Colonic mucosa (tissue), 4 donors: ENCODE measurements at regions not wholly inside any gene's neighbourhood (a gene's known extent, or its start where the extent isn't known, plus 50 kb on each side); places are given as distances from the start of the nearest gene placed in this dataset.

Experiments
- DNase-seq: peaks from one replicate; pipeline ENCODE4 v3.0.0-alpha.2; 2020
- H3K27ac ChIP-seq: fragments of 200-600 bp; one replicate; pipeline ENCODE4 v1.8.0; 2021
- H3K27me3 ChIP-seq: fragments of 200-600 bp; one replicate; pipeline ENCODE4 v1.8.0; 2021
- H3K36me3 ChIP-seq: fragments of 200-600 bp; one replicate; pipeline ENCODE4 v1.8.0; 2021
- H3K4me1 ChIP-seq: fragments of 200-600 bp; one replicate; pipeline ENCODE4 v1.8.0; 2021; ENCODE audit warnings: mild to moderate bottlenecking
- H3K4me3 ChIP-seq: fragments of 200-600 bp; one replicate; pipeline ENCODE4 v1.8.0; 2021
- H3K9ac ChIP-seq, 2 donors: one replicate each; pipeline ENCODE4 v1.7.0; 2013; ENCODE audit warnings: control low read depth in 2 of 2, low read depth in 2 of 2, low read length in 2 of 2
- H3K9me3 ChIP-seq: fragments of 200-600 bp; one replicate; pipeline ENCODE4 v1.8.0; 2021
- intact Hi-C: fragments of 100-400 bp; cut with DNase I; formaldehyde crosslinking; loops from one replicate; pipeline ENCODE4 v1.14.1; 2022
- TF ChIP-seq, protein P1 (sequence below): fragments of 200-600 bp; IDR thresholded peaks from one replicate; pipeline ENCODE4 v1.8.0; 2022; ENCODE audit warnings: antibody characterized with exemption, mild to moderate bottlenecking
- donor health status: healthy.
- donor health status: DM: no; HTN: no; CAD: no.
- donor health status: DM: no; HTN: no; CAD: no.

DNA sequence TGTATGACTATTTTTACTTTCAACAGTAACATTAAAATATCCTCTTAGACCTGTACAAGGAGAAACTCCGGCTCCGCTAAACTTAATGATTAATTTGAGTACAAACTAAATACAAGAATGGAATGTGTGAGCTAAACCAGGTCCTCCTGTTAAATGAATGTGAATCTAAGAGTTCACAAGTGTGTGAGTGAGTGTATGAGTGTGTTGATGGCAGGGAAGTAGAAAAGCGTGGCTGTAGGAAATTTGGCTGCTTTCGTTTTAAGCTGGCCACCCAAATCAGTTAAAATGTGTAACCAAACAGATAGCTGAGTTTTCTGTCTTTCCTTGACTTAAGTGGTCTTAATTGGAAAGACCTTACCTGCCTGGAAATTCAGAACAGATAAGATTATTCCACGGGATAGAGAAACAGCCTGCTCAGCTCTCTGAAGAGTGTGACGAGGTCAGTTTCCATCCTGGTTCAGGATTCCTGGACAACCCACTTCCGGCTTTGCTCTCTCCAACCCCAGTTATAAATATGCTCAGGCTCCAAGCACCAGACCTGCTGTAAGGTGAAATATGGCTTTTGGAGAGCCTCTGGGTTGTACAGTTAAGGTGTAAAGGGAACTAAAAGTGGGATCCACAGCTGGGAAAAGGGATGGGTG is 908.6 kb upstream of the EDIL3 start:
- Histone ChIP-seq H3K9ac (no peak overlapping the region), H3K4me1 (no peaks in the 10 kb centered on the region), H3K36me3 (no peaks in the 10 kb centered on the region), H3K27me3 (no peaks in the 10 kb centered on the region), H3K27ac (no peak overlapping the region), H3K9me3 (no peaks in the 10 kb centered on the region), H3K4me3 (peak overlapping the region; percentile 27)
- intact Hi-C loops: no loop called here
- TF ChIP-seq, protein P1, sequence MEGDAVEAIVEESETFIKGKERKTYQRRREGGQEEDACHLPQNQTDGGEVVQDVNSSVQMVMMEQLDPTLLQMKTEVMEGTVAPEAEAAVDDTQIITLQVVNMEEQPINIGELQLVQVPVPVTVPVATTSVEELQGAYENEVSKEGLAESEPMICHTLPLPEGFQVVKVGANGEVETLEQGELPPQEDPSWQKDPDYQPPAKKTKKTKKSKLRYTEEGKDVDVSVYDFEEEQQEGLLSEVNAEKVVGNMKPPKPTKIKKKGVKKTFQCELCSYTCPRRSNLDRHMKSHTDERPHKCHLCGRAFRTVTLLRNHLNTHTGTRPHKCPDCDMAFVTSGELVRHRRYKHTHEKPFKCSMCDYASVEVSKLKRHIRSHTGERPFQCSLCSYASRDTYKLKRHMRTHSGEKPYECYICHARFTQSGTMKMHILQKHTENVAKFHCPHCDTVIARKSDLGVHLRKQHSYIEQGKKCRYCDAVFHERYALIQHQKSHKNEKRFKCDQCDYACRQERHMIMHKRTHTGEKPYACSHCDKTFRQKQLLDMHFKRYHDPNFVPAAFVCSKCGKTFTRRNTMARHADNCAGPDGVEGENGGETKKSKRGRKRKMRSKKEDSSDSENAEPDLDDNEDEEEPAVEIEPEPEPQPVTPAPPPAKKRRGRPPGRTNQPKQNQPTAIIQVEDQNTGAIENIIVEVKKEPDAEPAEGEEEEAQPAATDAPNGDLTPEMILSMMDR: no peak
- no peak for DNase-seq

DNA sequence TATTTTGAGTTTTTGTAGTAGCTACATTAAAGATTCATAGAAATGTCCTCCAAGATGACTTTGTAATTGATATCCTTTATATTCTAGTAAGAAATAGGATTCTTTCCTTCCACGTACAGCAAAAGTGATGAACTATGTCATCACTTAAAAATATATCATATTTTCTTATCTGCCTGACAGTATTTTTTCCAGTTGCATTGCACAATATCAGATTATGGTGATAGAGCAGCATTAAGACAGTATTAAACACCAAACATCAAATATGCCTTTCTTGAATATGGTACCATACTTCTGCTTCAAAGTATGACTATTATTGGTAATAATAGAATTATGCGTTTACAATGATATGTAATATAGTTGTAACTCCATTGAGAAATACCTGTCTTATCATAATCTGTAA is 919.8 kb upstream of the EDIL3 start:
- H3K36me3 ChIP-seq: no peaks in the 10 kb centered on the region
- TF ChIP-seq, protein P1: no peak
- no peaks in the 10 kb centered on the region for H3K27me3 ChIP-seq
- H3K27ac ChIP-seq: no peak overlapping the region
- no peak for DNase-seq
- no peaks in the 10 kb centered on the region for H3K4me1 ChIP-seq
- no peak overlapping the region for H3K9ac ChIP-seq
- no peaks in the 10 kb centered on the region for H3K9me3 ChIP-seq
- no peak overlapping the region for H3K4me3 ChIP-seq
- intact Hi-C loops: no loop called here

DNA sequence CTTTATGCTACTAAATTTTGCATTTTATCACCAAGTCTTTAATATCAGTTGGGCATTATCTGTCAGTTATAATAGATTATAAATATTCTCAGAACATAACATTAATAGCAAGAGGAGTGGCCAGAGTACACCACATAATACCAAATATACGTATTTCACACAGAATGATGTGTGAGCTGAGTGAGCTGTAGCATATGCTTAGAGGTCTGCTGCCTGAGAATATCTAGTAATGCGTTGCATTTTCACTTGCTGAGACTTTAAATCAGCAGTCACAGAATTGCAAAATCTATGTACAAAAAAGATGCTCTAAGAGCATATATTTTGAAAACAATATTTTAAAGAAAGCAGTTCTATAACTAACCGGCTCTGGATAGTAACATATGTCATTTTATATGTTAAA is 921.1 kb upstream of the EDIL3 start:
- Histone ChIP-seq H3K27ac (no peak overlapping the region), H3K36me3 (no peaks in the 10 kb centered on the region), H3K4me1 (no peaks in the 10 kb centered on the region), H3K9ac (no peak overlapping the region), H3K9me3 (no peaks in the 10 kb centered on the region), H3K27me3 (no peaks in the 10 kb centered on the region), H3K4me3 (no peak overlapping the region)
- no peak for DNase-seq
- intact Hi-C loops: no loop called here
- TF ChIP-seq, protein P1: no peak

DNA sequence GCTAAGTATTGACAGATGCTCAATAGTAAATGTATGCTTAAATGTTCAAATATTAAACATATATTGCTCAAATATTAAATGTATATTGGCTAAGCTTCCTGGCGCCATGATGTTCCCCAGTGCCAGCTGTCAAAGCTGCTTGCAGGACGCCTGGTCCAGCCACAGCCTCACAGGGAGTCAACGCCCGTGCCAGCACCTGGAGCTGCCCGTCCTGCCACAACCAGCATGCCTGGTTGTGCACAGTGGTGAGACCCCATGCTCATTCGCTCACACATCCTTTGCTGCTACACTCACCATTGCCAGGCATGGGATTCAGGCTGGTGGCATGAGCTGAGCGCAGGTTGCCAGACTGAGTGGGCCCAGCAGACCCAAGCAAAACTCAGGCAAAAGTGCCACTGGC is 926.9 kb upstream of the EDIL3 start:
- DNase-seq: no peak
- intact Hi-C loops: no loop called here
- Histone ChIP-seq H3K9ac (no peak overlapping the region), H3K9me3 (no peaks in the 10 kb centered on the region), H3K4me1 (no peaks in the 10 kb centered on the region), H3K4me3 (no peak overlapping the region), H3K27me3 (no peaks in the 10 kb centered on the region), H3K36me3 (no peaks in the 10 kb centered on the region), H3K27ac (no peak overlapping the region)
- TF ChIP-seq, protein P1: no peak

DNA sequence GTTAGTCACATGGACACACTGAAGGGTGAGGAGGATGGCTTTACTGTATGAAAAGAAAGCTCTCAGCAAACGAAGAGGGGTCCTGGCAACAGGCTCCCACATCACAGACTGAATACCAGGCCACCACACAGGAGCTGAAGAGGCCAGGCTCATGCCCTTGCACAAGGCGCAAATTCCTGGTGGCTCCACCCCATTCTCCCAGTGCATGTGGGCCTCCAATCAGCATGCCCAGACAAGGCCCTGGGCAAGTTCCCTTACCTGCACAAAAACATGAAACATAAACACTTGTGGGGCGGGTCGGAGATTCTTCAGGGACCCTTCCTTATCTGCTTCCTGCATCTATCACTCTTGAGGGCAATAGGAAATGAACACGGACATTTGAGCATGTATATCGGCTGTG is 935.8 kb upstream of the EDIL3 start:
- no peaks in the 10 kb centered on the region for H3K4me1 ChIP-seq
- no peak overlapping the region for H3K9ac ChIP-seq
- DNase-seq: no peak
- no peak overlapping the region for H3K27ac ChIP-seq
- H3K9me3 ChIP-seq: no peaks in the 10 kb centered on the region
- intact Hi-C loops: no loop called here
- H3K4me3 ChIP-seq: no peak overlapping the region
- TF ChIP-seq, protein P1: no peak
- H3K36me3 ChIP-seq: no peaks in the 10 kb centered on the region
- H3K27me3 ChIP-seq: no peaks in the 10 kb centered on the region
